NCI-H82 treated with DMSO at 0.1 percent for 48 hours (cell line): ENCODE measurements at regions not wholly inside any gene's neighbourhood (a gene's known extent, or its start where the extent isn't known, plus 50 kb on each side); places are given as distances from the start of the nearest gene placed in this dataset.

Experiments
- DNase-seq: peaks from one replicate; lab custom pipeline; 2025; ENCODE audit not compliant: unreplicated experiment; lab: John Stamatoyannopoulos, UW

- no peak for DNase-seq
These were observed 1238.5 kb downstream of the SLC16A7 start for GRCh38 chr12:60834372-60834771.

- DNase-seq = no peak
These were observed 1239.0 kb downstream of the SLC16A7 start for GRCh38 chr12:60834806-60835205.

GRCh38 chr12:60836651-60837050 lies 1240.8 kb downstream of the SLC16A7 start:
- no peak for DNase-seq

- DNase-seq = no peak
These were observed 1246.4 kb downstream of the SLC16A7 start for GRCh38 chr12:60842181-60842580.

GRCh38 chr12:60844101-60844500 lies 1248.3 kb downstream of the SLC16A7 start:
- no peak for DNase-seq

- no peak for DNase-seq
These were observed 1249.0 kb downstream of the SLC16A7 start for GRCh38 chr12:60844875-60845274.

GRCh38 chr12:60845696-60846095 lies 1249.9 kb downstream of the SLC16A7 start:
- DNase-seq = no peak

GRCh38 chr12:60847281-60847680 lies 1251.5 kb downstream of the SLC16A7 start:
- DNase-seq = no peak

GRCh38 chr12:60849723-60850122 lies 1253.9 kb downstream of the SLC16A7 start:
- DNase-seq = no peak

- DNase-seq = no peak
These were observed 1257.6 kb downstream of the SLC16A7 start for GRCh38 chr12:60853407-60853806.

GRCh38 chr12:60863421-60863820 lies 1267.6 kb downstream of the SLC16A7 start:
- DNase-seq = no peak

GRCh38 chr12:60872219-60872618 lies 1276.4 kb downstream of the SLC16A7 start:
- DNase-seq = no peak

- DNase-seq = no peak
These were observed 1277.3 kb downstream of the SLC16A7 start for GRCh38 chr12:60872850-60873713.

- no peak for DNase-seq
These were observed 1278.3 kb downstream of the SLC16A7 start for GRCh38 chr12:60874091-60874490.

GRCh38 chr12:60920841-60921495 lies 1325.1 kb downstream of the SLC16A7 start:
- DNase-seq = no peak

- DNase-seq = no peak
These were observed 1325.7 kb downstream of the SLC16A7 start for GRCh38 chr12:60921541-60921940.

GRCh38 chr12:60926256-60926655 lies 1330.4 kb downstream of the SLC16A7 start:
- peak; percentile 70 for DNase-seq

- DNase-seq = no peak
These were observed 1330.1 kb upstream of the USP15 start for GRCh38 chr12:60930151-60930550.

- no peak for DNase-seq
These were observed 1324.0 kb upstream of the USP15 start for GRCh38 chr12:60935981-60936761.

GRCh38 chr12:60947533-60947932 lies 1312.7 kb upstream of the USP15 start:
- DNase-seq = no peak

GRCh38 chr12:60967128-60967527 lies 1293.1 kb upstream of the USP15 start:
- DNase-seq = no peak

GRCh38 chr12:60977966-60978365 lies 1282.2 kb upstream of the USP15 start:
- no peak for DNase-seq
